H9 (cell line): ENCODE measurements at regions not wholly inside any gene's neighbourhood (a gene's known extent, or its start where the extent isn't known, plus 50 kb on each side); places are given as distances from the start of the nearest gene placed in this dataset.

Source experiments
- DNase-seq: peaks from one replicate; pipeline ENCODE4 v3.0.0-alpha.2; 2017
- H2AFZ ChIP-seq: one replicate; pipeline ENCODE4 v1.6.1; 2013; ENCODE audit warnings: mild to moderate bottlenecking, low read length, control low read depth, moderate library complexity
- H2AK5ac ChIP-seq: 2 replicates; pipeline ENCODE4 v1.6.1; 2013; ENCODE audit warnings: low read length, control low read depth, mixed read lengths; ENCODE audit not compliant: insufficient read length
- H2BK120ac ChIP-seq: one replicate; pipeline ENCODE4 v1.6.1; 2013; ENCODE audit warnings: low read depth, mild to moderate bottlenecking, low read length, control low read depth, inconsistent platforms; ENCODE audit not compliant: poor library complexity, severe bottlenecking
- H2BK12ac ChIP-seq: 2 replicates; pipeline ENCODE4 v1.6.1; 2013; ENCODE audit warnings: low read length, control low read depth, mixed read lengths, low read depth; ENCODE audit not compliant: insufficient read length
- H2BK15ac ChIP-seq: 2 replicates; pipeline ENCODE4 v1.6.1; 2013; ENCODE audit warnings: low read depth, low read length, control low read depth
- H2BK20ac ChIP-seq: one replicate; pipeline ENCODE4 v1.6.1; 2013; ENCODE audit warnings: low read depth, mild to moderate bottlenecking, low read length, control low read depth, inconsistent platforms; ENCODE audit not compliant: poor library complexity, severe bottlenecking
- H2BK5ac ChIP-seq: 2 replicates; pipeline ENCODE4 v1.6.1; 2013; ENCODE audit warnings: low read length, control low read depth, mixed read lengths; ENCODE audit not compliant: insufficient read length
- H3K14ac ChIP-seq: 2 replicates; pipeline ENCODE4 v1.6.1; 2013; ENCODE audit warnings: low read length, control low read depth; ENCODE audit not compliant: insufficient read depth
- H3K18ac ChIP-seq: 2 replicates; pipeline ENCODE4 v1.6.1; 2013; ENCODE audit warnings: low read depth, mild to moderate bottlenecking, mixed read lengths, low read length, control low read depth; ENCODE audit not compliant: insufficient read length
- H3K23ac ChIP-seq: 2 replicates; pipeline ENCODE4 v1.6.1; 2013; ENCODE audit warnings: low read length, control low read depth, mixed read lengths, low read depth; ENCODE audit not compliant: insufficient read length
- H3K23me2 ChIP-seq: 2 replicates; pipeline ENCODE4 v1.6.1; 2013; ENCODE audit warnings: low read depth, mild to moderate bottlenecking, mixed read lengths, low read length, control low read depth; ENCODE audit not compliant: insufficient read length, poor library complexity, severe bottlenecking
- H3K27ac ChIP-seq: 2 replicates; pipeline ENCODE4 v1.5.1; 2013; ENCODE audit warnings: low read length, control low read depth, mixed read lengths, low read depth; ENCODE audit not compliant: insufficient read length
- H3K27me3 ChIP-seq: 2 replicates; pipeline ENCODE4 v1.6.1; 2013; ENCODE audit warnings: low read length, control low read depth, inconsistent platforms; ENCODE audit not compliant: insufficient read depth
- H3K4ac ChIP-seq: 2 replicates; pipeline ENCODE4 v1.6.1; 2013; ENCODE audit warnings: low read depth, mild to moderate bottlenecking, control low read depth, inconsistent platforms, low read length, moderate library complexity
- H3K4me1 ChIP-seq: 2 replicates; pipeline ENCODE4 v1.6.1; 2013; ENCODE audit warnings: low read length, control low read depth, inconsistent platforms; ENCODE audit not compliant: insufficient read depth
- H3K4me2 ChIP-seq: 2 replicates; pipeline ENCODE4 v1.6.1; 2013; ENCODE audit warnings: low read length, control low read depth, mixed read lengths; ENCODE audit not compliant: insufficient read length, insufficient read depth
- H3K56ac ChIP-seq: 2 replicates; pipeline ENCODE4 v1.6.1; 2013; ENCODE audit warnings: low read depth, mild to moderate bottlenecking, mixed read lengths, low read length, control low read depth; ENCODE audit not compliant: insufficient read length
- H3K79me1 ChIP-seq: 2 replicates; pipeline ENCODE4 v1.6.1; 2013; ENCODE audit warnings: low read depth, mild to moderate bottlenecking, moderate library complexity, low read length, control low read depth, inconsistent platforms; ENCODE audit not compliant: insufficient read depth, poor library complexity, severe bottlenecking
- H3K79me2 ChIP-seq: 2 replicates; pipeline ENCODE4 v1.6.1; 2013; ENCODE audit warnings: low read length, control low read depth, inconsistent platforms; ENCODE audit not compliant: insufficient read depth
- H3K9ac ChIP-seq: 2 replicates; pipeline ENCODE4 v1.6.1; 2013; ENCODE audit warnings: low read length, control low read depth, mixed read lengths; ENCODE audit not compliant: insufficient read length; ENCODE audit errors: extremely low read depth
- H3K9me3 ChIP-seq: one replicate; pipeline ENCODE4 v1.6.1; 2013; ENCODE audit warnings: low read depth, low read length, inconsistent platforms; ENCODE audit not compliant: control insufficient read depth
- H3T11ph ChIP-seq: one replicate; pipeline ENCODE4 v1.6.1; 2013; ENCODE audit warnings: mild to moderate bottlenecking, low read length, control low read depth, inconsistent platforms
- H4K20me1 ChIP-seq: one replicate; pipeline ENCODE4 v1.6.1; 2013; ENCODE audit not compliant: control insufficient read depth, insufficient read length, insufficient read depth
- H4K5ac ChIP-seq: 2 replicates; pipeline ENCODE4 v1.6.1; 2013; ENCODE audit warnings: low read depth, mild to moderate bottlenecking, mixed read lengths, low read length, control low read depth; ENCODE audit not compliant: insufficient read length
- H4K8ac ChIP-seq: replicated peaks from 2 replicates; pipeline ENCODE4 v1.6.1; 2013; ENCODE audit warnings: low read length, control low read depth, mixed read lengths, low read depth; ENCODE audit not compliant: insufficient read length
- H4K91ac ChIP-seq: 2 replicates; pipeline ENCODE4 v1.6.1; 2013; ENCODE audit warnings: low read depth, mild to moderate bottlenecking, moderate library complexity, mixed read lengths, low read length, control low read depth; ENCODE audit not compliant: insufficient read length
- H3K27ac Mint-ChIP-seq, 3 experiments: 2 replicates in 2 of 3; 3 replicates in 1 of 3; pipeline ENCODE4 v1.8.0; 2020 to 2021; ENCODE audit warnings: mixed read lengths in 3 of 3, mild to moderate bottlenecking in 1 of 3, moderate library complexity in 1 of 3
- H3K27me3 Mint-ChIP-seq: 2 replicates; pipeline ENCODE4 v1.8.0; 2021; ENCODE audit warnings: low read depth, mild to moderate bottlenecking, moderate library complexity, mixed read lengths
- H3K36me3 Mint-ChIP-seq, 3 experiments: 2 replicates in 2 of 3; 3 replicates in 1 of 3; pipeline ENCODE4 v1.8.0; 2020 to 2021; ENCODE audit warnings: low read depth in 3 of 3, mixed read lengths in 3 of 3; ENCODE audit not compliant: insufficient read depth in 1 of 3
- H3K4me1 Mint-ChIP-seq, 2 experiments: 2 replicates each; pipeline ENCODE4 v1.8.0; 2020; ENCODE audit warnings: mixed read lengths in 2 of 2
- H3K4me3 Mint-ChIP-seq, 2 experiments: 2 replicates in 1 of 2; 3 replicates in 1 of 2; pipeline ENCODE4 v1.8.0; 2020 to 2021; ENCODE audit warnings: mild to moderate bottlenecking in 2 of 2, mixed read lengths in 2 of 2, moderate library complexity in 1 of 2
- H3K9me3 Mint-ChIP-seq, 2 experiments: 2 replicates in 1 of 2; 3 replicates in 1 of 2; pipeline ENCODE4 v1.8.0; 2020; ENCODE audit warnings: mild to moderate bottlenecking in 2 of 2, mixed read lengths in 2 of 2, moderate library complexity in 1 of 2
- WGBS: extraction: QIAGEN DNeasy Blood & Tissue Kit; methylation state at CpG from one replicate; pipeline ENCODE4 v1.1.7; 2013; ENCODE audit warnings: missing lambda C conversion rate, low lambda C conversion rate, mixed read lengths; ENCODE audit not compliant: insufficient read length; ENCODE audit errors: extremely low coverage; 5-methylcytosine and 5-hydroxymethylcytosine counted together
- TF ChIP-seq, protein P1 (sequence below): fragments of 200-600 bp; sonication (generic); conservative IDR thresholded peaks from 3 replicates; pipeline ENCODE4 v1.8.0; 2021; ENCODE audit warnings: antibody characterized with exemption, mild to moderate bottlenecking

GRCh38 chr3:170716172-170716805 lies 130.4 kb upstream of the SLC7A14 start:
- Mint-ChIP-seq H3K9me3 (peaks cover 9 to 10% of the 10 kb centered on the region in 2 experiments; a peak in 4 of 5 replicates), H3K36me3 (peaks cover 0 to 2% (median 0%) of the 10 kb centered on the region in 3 experiments; a peak in 2 of 7 replicates), H3K27ac (no peak overlapping the region), H3K27me3 (no peaks in the 10 kb centered on the region; the same call in 1 of the 2 replicates), H3K4me3 (no peak overlapping the region; a peak in 1 of 5 replicates), H3K4me1 (no peaks in the 10 kb centered on the region)
- Histone ChIP-seq H4K8ac (no peak overlapping the region), H3K23me2 (no peaks in the 10 kb centered on the region), H3T11ph (no peak overlapping the region), H3K18ac (no peak overlapping the region), H3K4ac (no peak overlapping the region), H3K27ac (no peak overlapping the region), H4K5ac (no peak overlapping the region), H3K4me2 (no peak overlapping the region), H2BK5ac (no peak overlapping the region), H3K9ac (no peak overlapping the region), H4K91ac (no peak overlapping the region), H3K4me1 (no peaks in the 10 kb centered on the region), H3K56ac (no peak overlapping the region), H2BK12ac (no peak overlapping the region), H2BK20ac (no peak overlapping the region), H4K20me1 (no peaks in the 10 kb centered on the region), H3K23ac (no peak overlapping the region), H3K14ac (no peak overlapping the region), H2BK120ac (no peak overlapping the region), H2BK15ac (no peak overlapping the region), H3K79me1 (no peaks in the 10 kb centered on the region), H3K79me2 (no peaks in the 10 kb centered on the region), H3K9me3 (no peaks in the 10 kb centered on the region), H3K27me3 (no peaks in the 10 kb centered on the region), H2AFZ (no peak overlapping the region), H2AK5ac (no peak overlapping the region)
- DNase-seq: no peak
- TF ChIP-seq, protein P1, sequence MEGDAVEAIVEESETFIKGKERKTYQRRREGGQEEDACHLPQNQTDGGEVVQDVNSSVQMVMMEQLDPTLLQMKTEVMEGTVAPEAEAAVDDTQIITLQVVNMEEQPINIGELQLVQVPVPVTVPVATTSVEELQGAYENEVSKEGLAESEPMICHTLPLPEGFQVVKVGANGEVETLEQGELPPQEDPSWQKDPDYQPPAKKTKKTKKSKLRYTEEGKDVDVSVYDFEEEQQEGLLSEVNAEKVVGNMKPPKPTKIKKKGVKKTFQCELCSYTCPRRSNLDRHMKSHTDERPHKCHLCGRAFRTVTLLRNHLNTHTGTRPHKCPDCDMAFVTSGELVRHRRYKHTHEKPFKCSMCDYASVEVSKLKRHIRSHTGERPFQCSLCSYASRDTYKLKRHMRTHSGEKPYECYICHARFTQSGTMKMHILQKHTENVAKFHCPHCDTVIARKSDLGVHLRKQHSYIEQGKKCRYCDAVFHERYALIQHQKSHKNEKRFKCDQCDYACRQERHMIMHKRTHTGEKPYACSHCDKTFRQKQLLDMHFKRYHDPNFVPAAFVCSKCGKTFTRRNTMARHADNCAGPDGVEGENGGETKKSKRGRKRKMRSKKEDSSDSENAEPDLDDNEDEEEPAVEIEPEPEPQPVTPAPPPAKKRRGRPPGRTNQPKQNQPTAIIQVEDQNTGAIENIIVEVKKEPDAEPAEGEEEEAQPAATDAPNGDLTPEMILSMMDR: no peak
- WGBS: 100% methylated on average over 1 of the region's 5 CpGs
